PC-3 (cell line): ENCODE measurements at regions not wholly inside any gene's neighbourhood (a gene's known extent, or its start where the extent isn't known, plus 50 kb on each side); places are given as distances from the start of the nearest gene placed in this dataset.

Source experiments
- ATAC-seq: fragments of 200-7000 bp; cut with Tn5 transposase; 2 replicates; pipeline ENCODE4 v1.9.1; 2020; ENCODE audit warnings: mild to moderate bottlenecking, moderate library complexity
- BruUV-seq: library from RNA; stranded (reverse); fragments of 400-500 nt; replicated peaks from 2 replicates; lab custom pipeline; 2021; lab: Mats Ljungman, UMichigan
- CTCF ChIA-PET: fragments of 300-600 bp; sonication (Branson Sonifier 250); formaldehyde crosslinking; loops from one replicate; lab custom pipeline; 2022; ENCODE audit warnings: antibody characterized with exemption; lab: Charles Lee
- POLR2A ChIA-PET: fragments of 300-600 bp; sonication (Branson Sonifier 250); formaldehyde crosslinking; loops from one replicate; lab custom pipeline; 2022; ENCODE audit warnings: antibody characterized with exemption; ENCODE audit not compliant: unreplicated experiment; lab: Charles Lee
- DNase-seq: peaks from one replicate; pipeline ENCODE4 v3.0.0-alpha.2; 2015
- H2AFZ ChIP-seq: fragments of 300-600 bp; sonication (generic); 2 replicates; pipeline ENCODE4 v1.6.0; 2016; ENCODE audit warnings: antibody characterized with exemption, low read length
- H3F3A ChIP-seq: fragments of 300-600 bp; sonication (generic); one replicate; pipeline ENCODE4 v1.6.0; 2017; ENCODE audit warnings: antibody characterized with exemption, low read length, control low read depth, mild to moderate bottlenecking; ENCODE audit not compliant: unreplicated experiment
- H3K27ac ChIP-seq: fragments of 300-600 bp; sonication (generic); 2 replicates; pipeline ENCODE4 v1.5.1; 2016; ENCODE audit warnings: mild to moderate bottlenecking, low read length
- H3K27me3 ChIP-seq: fragments of 300-600 bp; sonication (generic); 2 replicates; pipeline ENCODE4 v1.6.1; 2016; ENCODE audit warnings: low read length, mixed read lengths
- H3K36me3 ChIP-seq: fragments of 300-600 bp; sonication (generic); 2 replicates; pipeline ENCODE4 v1.6.1; 2016; ENCODE audit warnings: low read depth, mixed run types, low read length, mixed read lengths
- H3K4me1 ChIP-seq: fragments of 300-600 bp; sonication (generic); 2 replicates; pipeline ENCODE4 v1.5.1; 2016; ENCODE audit warnings: low read length; ENCODE audit not compliant: insufficient read depth
- H3K4me2 ChIP-seq: fragments of 300-600 bp; sonication (generic); 2 replicates; pipeline ENCODE4 v1.6.0; 2016; ENCODE audit warnings: low read length
- H3K4me3 ChIP-seq: fragments of 300-600 bp; sonication (generic); 2 replicates; pipeline ENCODE4 v1.5.1; 2016; ENCODE audit warnings: mild to moderate bottlenecking, low read length, mixed read lengths
- H3K79me2 ChIP-seq: fragments of 300-600 bp; sonication (generic); 2 replicates; pipeline ENCODE4 v1.6.1; 2017; ENCODE audit warnings: low read length, mixed read lengths
- H3K9ac ChIP-seq: fragments of 300-600 bp; sonication (generic); 2 replicates; pipeline ENCODE4 v1.6.0; 2016; ENCODE audit warnings: mild to moderate bottlenecking, low read length
- H3K9me2 ChIP-seq: fragments of 300-600 bp; sonication (generic); replicated peaks from 2 replicates; pipeline ENCODE4 v1.6.1; 2016; ENCODE audit warnings: mixed run types, low read length, mixed read lengths
- H3K9me3 ChIP-seq: fragments of 300-600 bp; sonication (generic); 2 replicates; pipeline ENCODE4 v1.6.1; 2016; ENCODE audit warnings: low read length, mixed read lengths
- H4K20me1 ChIP-seq: fragments of 300-600 bp; sonication (generic); 2 replicates; pipeline ENCODE4 v1.6.1; 2016; ENCODE audit warnings: low read length, mixed read lengths
- CTCF ChIP-seq: fragments of 300-600 bp; sonication (generic); conservative IDR thresholded peaks from 2 replicates; pipeline ENCODE4 v1.5.1; 2017; ENCODE audit warnings: antibody characterized with exemption, low read depth, mild to moderate bottlenecking, low read length
- EZH2 ChIP-seq: fragments of 300-600 bp; sonication (generic); IDR thresholded peaks from one replicate; pipeline ENCODE4 v1.6.1; 2017; ENCODE audit warnings: antibody characterized with exemption, mild to moderate bottlenecking, low read length; ENCODE audit not compliant: unreplicated experiment
- EZH2phosphoT487 ChIP-seq: fragments of 300-600 bp; sonication (generic); IDR thresholded peaks from 2 replicates; pipeline ENCODE4 v1.6.1; 2018; ENCODE audit warnings: mild to moderate bottlenecking, antibody characterized with exemption, low read length, borderline replicate concordance
- intact Hi-C: fragments of 100-400 bp; cut with micrococcal nuclease; formaldehyde crosslinking; loops from 2 replicates; pipeline ENCODE4 v1.9.0; 2023

- ATAC-seq (no peak), DNase-seq (no peak)
- Histone ChIP-seq H3K4me2 (no peak overlapping the region), H2AFZ (no peak overlapping the region), H3K9me3 (no peaks in the 10 kb centered on the region), H3K9me2 (no peaks in the 10 kb centered on the region), H3F3A (no peaks in the 10 kb centered on the region), H4K20me1 (no peaks in the 10 kb centered on the region), H3K4me3 (no peak overlapping the region), H3K9ac (no peak overlapping the region), H3K79me2 (no peaks in the 10 kb centered on the region), H3K27me3 (no peaks in the 10 kb centered on the region), H3K36me3 (no peaks in the 10 kb centered on the region), H3K27ac (no peak overlapping the region), H3K4me1 (peaks cover 11% of the 10 kb centered on the region; the same call in 1 of the 2 replicates)
- no TSS peak for BruUV-seq
- POLR2A ChIA-PET, result no interaction called here
- no peak for TF ChIP-seq CTCF
- TF ChIP-seq EZH2, result no peak
- CTCF ChIA-PET, result no interaction called here
- intact Hi-C loops, result no loop called here
Measured at GRCh38 chr3:59264366-59264765, 214.5 kb upstream of the CFAP20DC start.

- DNase-seq (no peak), ATAC-seq (no peak)
- no peaks in the 10 kb centered on the region for H3K9me2 ChIP-seq
- H3K4me2 ChIP-seq, result no peak overlapping the region
- no peak for TF ChIP-seq CTCF
- TF ChIP-seq EZH2, result no peak
- no peak for TF ChIP-seq EZH2phosphoT487
- no peaks in the 10 kb centered on the region for H3K27me3 ChIP-seq
- ChIA-PET POLR2A (interaction anchor here (0.5 to 0.8 kb wide), 2 partner anchors 17 to 1735 kb away, joined by 5 to 6 read pairs; no protein-coding TSS in a partner anchor), CTCF (no interaction called here)
- no peaks in the 10 kb centered on the region for H3F3A ChIP-seq
- intact Hi-C loops, result no loop called here
- no peak overlapping the region for H3K9ac ChIP-seq
- no peaks in the 10 kb centered on the region for H3K9me3 ChIP-seq
- H2AFZ ChIP-seq, result no peak overlapping the region
- BruUV-seq, result no TSS peak
- H3K4me1 ChIP-seq, result peaks cover 11% of the 10 kb centered on the region; the same call in 1 of the 2 replicates
- no peaks in the 10 kb centered on the region for H3K79me2 ChIP-seq
- H3K4me3 ChIP-seq, result no peak overlapping the region
- H3K36me3 ChIP-seq, result no peaks in the 10 kb centered on the region
- no peak overlapping the region for H3K27ac ChIP-seq
- H4K20me1 ChIP-seq, result no peaks in the 10 kb centered on the region
Measured at GRCh38 chr3:59263152-59263551, 213.3 kb upstream of the CFAP20DC start.

- Histone ChIP-seq H2AFZ (no peak overlapping the region), H3K4me2 (no peak overlapping the region), H3F3A (no peaks in the 10 kb centered on the region), H3K4me1 (peaks cover 9% of the 10 kb centered on the region; the same call in 1 of the 2 replicates), H4K20me1 (no peaks in the 10 kb centered on the region), H3K4me3 (no peak overlapping the region), H3K79me2 (no peaks in the 10 kb centered on the region), H3K9ac (no peak overlapping the region), H3K27ac (no peak overlapping the region), H3K9me2 (no peaks in the 10 kb centered on the region), H3K9me3 (no peaks in the 10 kb centered on the region), H3K27me3 (no peaks in the 10 kb centered on the region), H3K36me3 (no peaks in the 10 kb centered on the region)
- intact Hi-C loops, result no loop called here
- BruUV-seq, result no TSS peak
- CTCF ChIA-PET, result no interaction called here
- TF ChIP-seq EZH2 (no peak), EZH2phosphoT487 (no peak)
- no peak for ATAC-seq
- DNase-seq, result no peak
- POLR2A ChIA-PET, result no interaction called here
Measured at GRCh38 chr3:59262076-59262498, 212.3 kb upstream of the CFAP20DC start.
